ENCODE measurements at regions not wholly inside any gene's neighbourhood (a gene's known extent, or its start where the extent isn't known, plus 50 kb on each side); places are given as distances from the start of the nearest gene placed in this dataset.
"Not testable (repeated sequence)": the region's sequence is repeated elsewhere in the genome, so short reads cannot be mapped to it uniquely, and the experiment has no call there.

DNA sequence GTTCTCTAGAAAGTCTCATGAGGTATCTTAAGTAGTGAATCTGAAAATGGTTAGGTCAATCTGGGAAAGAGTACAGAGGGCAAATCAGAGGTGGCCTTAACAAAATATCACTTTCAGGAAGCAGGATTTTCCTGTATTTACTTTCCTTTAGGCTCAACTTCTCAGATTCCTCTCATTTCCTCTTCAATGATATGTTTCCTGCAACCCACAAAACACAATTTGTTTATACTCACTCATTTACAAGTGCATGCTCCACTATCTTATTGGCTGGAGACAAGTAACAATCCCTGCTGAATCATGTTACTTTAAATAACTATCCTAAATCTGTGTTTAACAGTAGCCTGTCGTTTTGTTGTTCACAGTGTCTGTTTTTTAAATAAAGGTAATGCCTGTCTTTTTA is 228.1 kb downstream of the DSC3 start:
- no peak for DNase-seq

DNA sequence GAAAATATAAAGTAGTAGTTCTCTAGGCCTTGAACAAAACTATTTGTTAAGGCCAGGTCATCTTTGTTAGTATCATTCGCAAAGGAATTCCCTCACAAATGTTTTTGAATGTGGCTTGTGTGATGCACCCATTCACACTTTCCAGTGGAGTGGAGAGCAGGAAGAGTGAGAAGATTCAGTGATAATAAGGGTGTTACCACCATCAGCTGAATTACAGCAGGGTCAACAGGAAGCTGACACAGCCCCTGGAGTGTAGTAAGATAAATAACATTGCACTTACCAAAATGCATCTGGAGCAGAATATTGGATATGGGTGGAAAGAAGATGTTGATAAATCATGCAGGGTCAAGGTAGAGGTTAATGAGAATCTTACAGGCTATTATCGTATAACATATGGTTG is 231.0 kb downstream of the DSC3 start:
- DNase-seq = no peak

DNA sequence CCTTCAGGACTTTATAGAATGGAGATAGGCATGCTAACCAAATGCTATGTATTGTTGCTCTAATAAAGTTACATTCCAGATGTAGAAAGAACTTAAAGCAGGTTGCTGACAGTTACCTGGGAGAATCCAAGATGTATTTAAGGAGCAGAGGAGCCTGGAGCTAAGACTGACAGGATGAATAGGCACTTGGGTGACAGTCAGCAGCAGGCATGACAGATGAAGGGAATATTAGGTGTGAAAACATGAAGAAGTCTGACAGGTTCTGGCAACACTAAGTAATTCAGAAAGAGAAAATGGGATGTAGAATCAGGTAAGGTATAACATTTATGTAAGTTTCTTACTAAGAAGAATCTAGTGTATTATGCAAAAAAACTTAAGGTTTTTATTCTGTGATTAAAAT is 232.0 kb downstream of the DSC3 start:
- DNase-seq = no peak

DNA sequence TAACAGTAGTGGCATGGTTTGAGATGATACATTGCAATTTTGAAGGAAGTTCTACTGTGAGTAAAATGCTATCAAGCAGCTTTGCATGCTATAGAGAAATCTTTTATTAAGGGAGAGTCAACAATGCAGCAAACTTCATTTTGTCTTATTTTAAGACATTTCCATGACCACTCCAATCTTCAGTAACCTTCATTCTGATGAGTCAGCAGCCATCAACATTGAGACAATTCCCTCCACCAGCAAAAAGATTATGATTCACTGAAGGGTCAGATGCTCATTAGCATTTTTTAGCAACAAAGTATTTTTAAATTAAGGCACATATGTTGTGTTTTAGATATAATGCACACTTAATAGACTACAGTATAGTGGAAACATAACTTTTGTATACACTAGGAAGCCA is 235.7 kb downstream of the DSC3 start:
- no peak for DNase-seq

DNA sequence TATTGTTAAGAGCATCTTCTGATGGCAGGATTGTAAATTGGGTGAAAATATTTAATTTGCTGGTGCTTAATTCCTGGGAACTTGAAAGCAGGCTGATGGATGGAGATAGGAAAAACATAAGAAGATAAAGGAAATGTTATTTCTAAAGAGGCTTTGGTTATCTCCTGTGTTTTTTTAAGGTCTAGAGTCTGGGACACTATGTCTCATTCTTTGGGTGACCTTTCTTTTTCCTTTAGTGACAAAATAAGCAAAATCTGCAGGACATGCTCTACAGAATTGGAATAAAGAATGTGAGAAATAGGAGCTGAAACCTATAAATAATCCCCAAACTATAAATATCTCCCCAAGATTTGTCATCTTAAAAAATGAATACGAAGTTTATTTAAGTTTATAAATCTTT is 241.7 kb downstream of the DSC3 start:
- no peak for DNase-seq

DNA sequence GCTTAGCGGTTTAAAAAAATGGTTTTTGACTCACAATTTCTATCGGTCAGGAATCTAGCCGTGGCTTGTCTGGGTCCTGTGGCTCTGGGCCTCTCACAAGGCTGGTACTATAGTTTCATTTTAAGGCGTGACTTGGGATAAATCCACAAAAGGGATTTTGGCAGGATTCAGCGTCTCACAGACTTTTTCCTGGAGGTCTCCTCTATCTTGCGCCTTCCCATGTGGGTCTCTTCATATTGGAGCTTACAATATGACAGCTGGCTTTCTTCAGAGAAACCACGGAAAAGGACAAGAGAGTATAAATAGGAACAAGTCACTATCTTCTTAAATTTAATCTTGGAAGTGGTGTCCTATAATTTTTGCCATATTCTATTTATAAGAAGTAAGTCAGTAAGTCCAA is 250.5 kb downstream of the DSC3 start:
- DNase-seq = no peak

DNA sequence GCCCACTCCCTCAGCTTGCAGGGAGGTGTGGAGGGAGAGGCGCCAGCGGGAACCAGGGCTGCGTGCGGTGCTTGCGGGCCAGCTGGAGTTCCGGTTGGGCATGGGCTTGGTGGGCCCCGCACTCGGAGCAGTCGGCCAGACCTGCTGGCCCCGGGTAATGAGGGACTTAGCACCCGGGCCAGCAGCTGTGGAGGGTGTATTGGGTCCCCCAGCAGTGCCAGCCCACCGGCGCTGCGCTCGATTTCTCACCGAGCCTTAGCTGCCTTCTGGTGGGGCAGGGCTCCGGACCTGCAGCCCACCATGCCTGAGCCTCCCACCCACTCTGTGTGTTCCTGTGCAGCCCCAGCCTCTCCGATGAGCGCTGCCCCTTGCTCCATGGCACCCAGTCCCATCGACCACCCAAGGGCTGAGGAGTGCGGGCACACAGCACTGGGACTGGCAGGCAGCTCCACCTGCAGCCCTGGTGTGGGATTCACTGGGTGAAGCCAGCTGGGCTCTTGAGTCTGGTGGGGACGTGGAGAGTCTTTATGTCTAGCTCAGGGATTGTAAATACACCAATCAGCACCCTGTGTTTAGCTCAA is 254.0 kb downstream of the DSC3 start:
- not testable (repeated sequence) for DNase-seq

DNA sequence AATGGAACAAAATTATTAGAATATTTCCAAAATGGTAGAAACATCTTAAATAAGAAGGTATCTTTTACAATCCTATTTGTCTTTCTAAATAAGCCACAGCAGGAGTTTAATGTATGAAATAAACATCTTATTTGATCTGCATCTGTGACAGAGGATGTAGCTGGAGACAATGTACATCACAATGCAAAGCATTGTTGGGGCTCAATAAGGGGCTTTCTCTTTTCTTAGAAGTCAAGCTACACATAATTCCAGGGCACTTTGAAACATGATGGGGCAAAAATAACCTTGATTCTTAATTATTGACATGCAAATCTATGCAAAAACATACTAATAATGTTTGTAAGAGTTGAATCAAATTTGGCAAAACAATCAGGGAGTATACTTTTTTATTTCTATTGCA is 255.1 kb downstream of the DSC3 start:
- no peak for DNase-seq

DNA sequence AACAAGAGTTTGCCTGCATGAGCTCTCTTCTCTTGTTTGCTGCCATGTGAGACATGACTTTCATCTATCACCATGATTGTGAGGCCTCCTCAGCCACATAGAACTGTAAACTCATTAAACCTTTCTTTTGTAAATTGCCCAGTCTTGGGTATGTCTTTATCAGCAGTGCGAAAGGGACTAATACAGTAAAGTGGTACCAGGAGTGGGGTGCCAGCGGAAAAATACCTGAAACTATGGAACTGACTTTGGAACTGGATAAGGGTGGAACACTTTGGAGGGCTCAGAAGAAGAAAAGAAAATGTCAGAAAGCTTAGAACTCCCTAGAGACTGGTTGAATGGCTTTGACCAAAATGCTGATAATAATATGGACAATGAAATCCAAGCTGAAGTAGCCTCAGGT is 260.9 kb downstream of the DSC3 start:
- DNase-seq = no peak

DNA sequence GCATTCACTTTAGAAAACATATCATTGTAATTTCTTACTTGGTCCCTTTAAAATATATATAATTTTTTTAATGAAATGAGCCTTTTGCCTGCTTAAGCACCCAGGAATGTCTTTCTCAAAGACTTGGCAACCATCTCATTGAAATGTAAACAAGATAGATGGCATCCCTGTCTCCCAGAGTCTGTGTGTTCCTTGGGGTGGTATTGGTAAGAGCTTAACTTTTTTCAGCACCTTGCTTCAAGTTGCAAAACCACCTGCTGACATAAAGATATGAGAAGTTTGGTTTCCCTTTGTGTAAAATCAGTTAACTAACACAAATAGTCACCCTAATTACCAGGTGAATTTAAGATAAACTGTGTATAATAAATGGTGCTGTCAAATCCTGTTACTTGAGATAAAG is 266.9 kb downstream of the DSC3 start:
- no peak for DNase-seq

DNA sequence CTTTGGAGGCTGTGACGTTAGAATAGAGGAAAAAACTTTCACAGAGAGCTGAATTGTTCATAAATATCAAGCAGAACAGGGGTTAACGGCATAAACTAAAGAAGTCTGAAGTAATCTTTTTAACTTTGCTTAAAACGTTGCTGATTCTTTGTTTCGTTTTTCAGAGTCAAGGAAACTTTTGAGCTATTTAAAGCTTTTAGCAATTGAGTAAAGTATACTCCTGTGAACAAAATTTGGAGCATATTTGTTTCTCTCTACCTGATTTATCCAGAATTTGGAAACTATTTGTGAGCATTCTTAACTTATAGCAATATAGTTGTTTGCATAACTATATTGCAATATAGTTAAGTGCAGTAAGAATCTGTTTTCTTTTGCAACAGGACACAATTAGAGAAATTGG is 270.4 kb downstream of the DSC3 start:
- not testable (repeated sequence) for DNase-seq

DNA sequence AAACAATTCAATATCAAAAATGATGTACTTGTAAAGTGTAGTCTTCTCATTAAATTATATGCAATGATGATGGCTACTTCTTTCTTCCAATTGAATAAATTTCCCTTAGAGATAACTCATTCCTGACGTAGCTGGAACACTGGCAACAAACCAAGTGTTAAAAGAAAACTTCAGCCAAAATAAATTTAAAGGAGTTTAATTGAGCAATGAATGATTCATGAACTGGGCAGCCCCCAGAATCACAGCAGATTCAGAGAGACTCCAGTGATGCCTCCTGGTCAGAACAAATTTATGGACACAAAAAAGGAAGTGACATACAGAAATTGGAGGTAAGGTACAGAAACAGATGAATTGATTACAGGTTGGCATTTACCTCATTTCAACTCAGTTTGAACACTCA is 276.5 kb downstream of the DSC3 start:
- no peak for DNase-seq

DNA sequence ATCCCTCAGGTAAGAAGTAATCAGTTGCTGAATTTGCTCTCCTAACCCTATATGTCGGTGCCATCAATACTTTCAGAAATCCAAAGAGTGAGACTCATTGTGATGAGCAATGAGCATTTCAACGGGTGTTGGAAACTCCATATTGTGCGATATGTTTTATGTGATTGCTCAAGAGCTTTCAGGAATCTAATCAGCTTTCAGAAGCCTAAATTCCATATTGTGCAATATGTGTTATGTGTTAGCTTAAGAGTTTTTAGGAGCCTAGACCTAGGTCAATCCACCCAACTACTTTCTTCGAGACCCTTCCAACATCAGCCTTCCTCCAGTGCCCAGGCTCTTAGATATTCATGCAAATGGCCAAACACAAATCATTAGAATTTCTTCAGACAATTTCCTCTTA is 277.3 kb downstream of the DSC3 start:
- no peak for DNase-seq

DNA sequence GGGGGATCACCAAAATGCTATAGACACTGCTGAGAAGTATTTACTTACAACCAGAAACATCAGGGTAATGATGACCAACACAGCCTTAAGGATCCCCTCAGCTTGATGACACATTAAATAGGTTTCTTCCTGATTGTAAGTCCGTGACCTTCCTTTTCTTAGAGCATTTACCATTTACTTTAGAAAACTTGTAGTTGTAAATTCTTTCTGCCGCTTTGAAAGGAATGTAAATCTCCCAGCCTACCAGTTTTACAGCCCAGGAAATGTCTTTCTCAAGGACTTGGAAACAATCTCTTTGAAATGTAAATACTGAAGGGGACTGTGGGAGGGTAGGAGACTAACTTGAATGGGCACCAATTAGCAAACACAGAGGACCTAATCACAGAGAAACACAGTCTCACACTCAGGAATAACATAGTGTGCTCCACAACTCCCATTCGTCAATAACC is 278.6 kb downstream of the DSC3 start:
- DNase-seq = no peak

DNA sequence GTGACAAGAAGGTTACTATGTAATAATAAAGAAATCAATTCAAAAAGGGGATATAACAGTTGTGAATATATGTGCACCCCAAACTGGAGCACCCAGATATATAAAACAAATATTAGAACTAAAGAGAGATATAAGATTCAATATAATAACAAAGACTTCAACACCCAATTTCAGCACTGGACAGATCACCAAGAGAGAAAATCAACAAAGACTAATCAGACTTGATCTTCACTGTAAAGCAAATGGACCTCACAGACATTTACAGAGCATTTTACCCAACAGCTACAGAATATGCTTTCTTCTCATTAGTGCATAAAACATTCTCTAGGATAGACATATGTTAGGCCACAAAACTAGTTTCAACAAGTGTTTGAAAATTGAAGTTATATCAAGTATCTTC is 287.7 kb downstream of the DSC3 start:
- no peak for DNase-seq

DNA sequence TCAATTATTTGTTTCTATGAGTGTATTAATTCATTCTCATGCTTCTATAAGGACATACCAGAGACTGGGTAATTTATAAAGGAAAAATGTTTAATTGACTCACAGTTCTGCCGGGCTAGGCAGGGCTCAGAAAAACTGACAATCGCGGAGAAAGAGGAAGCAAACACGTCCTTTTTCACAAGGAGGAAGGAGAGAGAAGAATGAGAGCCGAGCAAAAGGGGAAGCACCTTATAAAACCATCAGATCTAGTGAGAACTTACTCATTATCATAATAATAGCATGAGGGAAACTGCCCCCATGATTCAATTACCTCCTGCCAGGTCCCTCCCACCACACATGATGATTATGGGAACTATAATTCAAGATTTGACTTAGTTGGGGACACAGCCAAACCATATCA is 294.0 kb downstream of the DSC3 start:
- no peak for DNase-seq

DNA sequence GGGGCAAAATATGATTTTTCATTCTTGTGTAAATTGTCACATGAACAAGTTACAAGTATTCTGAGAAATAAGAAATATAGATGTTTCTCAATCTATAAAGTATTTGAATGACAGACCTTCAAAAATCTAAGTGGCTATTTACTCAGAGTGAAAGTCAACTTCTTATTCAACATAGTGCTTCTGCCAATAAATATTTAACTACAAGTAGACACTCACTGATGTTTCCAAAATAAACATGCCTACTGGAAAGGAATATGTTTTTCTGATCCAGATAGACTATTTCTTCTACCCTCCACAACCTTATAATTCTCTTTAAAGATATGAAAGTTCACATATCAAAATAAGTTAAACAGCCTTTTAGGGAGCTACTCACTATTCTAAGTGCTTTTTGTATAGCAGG is 296.3 kb downstream of the DSC3 start:
- no peak for DNase-seq

DNA sequence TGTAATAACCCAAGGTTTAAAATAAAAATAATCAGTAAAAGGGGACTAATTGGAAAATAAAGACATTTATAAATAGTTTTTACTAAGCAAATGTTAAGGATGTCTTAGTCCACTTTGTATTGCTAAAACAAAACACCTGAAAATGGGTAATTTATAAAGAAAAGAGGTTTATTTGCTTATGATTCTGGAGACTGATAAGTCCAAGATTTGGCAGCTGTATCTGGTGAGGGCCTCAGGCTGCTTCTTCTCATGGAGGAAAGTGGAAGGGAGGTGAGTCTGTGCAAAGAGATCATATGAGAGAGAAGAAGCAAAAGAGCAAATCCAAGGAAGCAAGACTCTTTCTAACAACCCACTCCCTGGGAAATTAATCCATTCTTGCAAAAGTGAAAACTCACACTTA is 299.5 kb downstream of the DSC3 start:
- no peak for DNase-seq

DNA sequence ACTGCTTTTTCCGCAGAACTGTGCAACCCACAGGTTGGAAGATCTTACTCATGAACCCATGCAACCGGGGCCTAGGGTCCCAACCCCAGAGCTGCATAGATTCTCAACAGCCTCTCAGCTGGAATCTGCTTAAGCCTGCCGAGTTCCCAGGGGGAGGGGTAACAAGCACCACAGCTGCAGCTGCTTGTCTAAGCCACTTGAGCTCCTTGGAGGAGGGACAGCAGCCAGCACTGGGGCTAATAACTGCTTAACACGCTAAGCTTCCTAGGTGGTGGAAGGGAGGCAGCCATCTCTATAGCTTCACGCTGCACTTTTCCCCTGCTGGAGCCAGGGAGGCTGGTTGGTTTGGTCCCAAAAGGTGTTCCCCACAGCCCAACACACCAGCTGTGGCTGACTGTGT is 311.6 kb downstream of the DSC3 start:
- no peak for DNase-seq

DNA sequence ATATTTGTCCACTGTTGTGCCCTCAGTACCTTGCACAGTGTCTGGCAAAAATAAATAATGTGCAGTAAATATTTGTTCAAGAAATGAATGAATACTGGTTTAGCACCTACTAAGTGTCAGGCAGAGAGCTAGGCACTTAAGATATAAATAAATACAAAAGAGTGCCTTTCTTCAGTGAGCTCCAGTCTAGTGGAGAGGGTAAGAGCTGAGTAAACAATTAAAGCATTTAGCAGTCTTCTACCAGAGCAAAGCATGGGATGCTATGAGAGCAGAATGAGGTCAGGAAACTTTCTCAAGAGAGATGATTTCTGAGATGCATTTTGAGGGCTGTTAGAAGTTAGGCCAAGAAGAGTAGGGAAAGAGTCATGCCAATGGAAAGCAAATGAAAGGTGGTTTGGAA is 314.7 kb downstream of the DSC3 start:
- DNase-seq = no peak

DNA sequence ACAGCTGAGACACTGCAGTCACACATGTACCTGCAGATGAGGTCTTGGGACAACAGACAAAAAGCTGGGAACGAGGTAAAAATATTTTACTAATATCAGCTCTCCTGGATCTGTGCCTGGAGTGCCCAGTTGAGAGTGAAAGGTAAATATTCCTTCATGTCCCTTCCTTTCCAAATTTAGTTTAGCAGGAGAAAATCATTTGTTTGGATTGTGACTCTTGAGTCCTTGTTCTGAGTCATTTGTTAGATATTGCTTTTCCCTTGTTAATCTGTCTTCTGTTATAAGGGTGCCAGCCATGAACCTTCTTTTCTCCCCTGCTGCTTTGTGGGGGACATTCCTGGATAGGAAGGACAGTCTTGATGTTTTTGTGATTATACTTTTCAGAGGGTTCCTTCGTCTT is 329.2 kb downstream of the DSC3 start:
- DNase-seq = no peak

DNA sequence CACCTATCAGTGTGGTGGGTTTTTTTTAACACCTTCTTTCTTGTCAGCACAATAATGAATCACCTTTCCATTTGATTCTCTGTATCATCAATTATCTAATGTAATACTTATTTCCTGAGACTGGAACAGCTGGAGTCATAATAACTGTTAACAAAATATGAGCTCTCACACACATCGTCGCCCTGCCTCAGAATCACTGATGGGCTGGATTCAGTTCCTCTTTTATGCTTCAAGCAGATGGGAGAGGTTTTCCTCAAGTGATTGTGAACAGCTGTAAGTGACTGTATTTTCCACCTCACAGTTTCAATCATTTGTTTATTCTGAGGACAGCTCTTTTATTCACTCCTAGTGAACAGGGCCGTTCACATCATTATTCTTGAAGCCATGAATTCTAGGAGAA is 330.2 kb downstream of the DSC3 start:
- no peak for DNase-seq

DNA sequence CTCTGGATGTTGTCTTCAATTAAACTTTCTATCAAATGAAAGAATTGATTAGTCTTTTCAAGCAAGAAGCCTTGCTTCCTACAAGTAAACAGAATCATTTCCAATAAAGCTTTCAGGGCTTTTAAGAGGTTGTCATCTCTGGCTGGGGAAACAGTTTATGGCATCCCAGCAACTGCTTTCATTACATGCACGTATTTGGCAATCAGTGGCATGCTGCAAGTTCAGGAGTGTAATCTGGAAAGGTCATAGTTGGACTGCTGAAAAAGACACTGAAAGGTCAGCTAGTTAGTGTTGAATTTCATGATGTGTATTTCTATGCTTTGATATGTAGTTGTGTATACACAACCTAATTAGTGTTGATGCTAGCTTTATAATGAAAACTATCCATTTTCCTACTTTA is 332.9 kb downstream of the DSC3 start:
- no peak for DNase-seq

DNA sequence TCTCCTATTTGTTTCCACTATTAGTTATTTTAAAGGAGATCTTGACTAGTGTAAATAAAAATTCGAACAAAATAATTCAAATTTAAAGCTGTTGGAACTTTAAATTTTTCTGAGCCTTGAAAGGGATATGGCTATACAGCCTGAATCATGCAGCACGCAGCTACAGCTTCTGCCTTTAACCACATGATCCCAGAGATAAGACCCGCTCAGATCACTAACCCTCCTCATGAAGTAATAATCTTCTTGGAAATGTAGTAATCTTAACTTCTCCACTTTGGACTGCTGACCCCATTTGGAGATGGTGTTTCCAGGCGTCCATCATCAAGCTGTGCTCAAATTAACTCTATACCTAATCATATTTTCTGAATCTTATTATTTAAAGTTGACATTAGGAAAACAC is 336.6 kb downstream of the DSC3 start:
- no peak for DNase-seq

DNA sequence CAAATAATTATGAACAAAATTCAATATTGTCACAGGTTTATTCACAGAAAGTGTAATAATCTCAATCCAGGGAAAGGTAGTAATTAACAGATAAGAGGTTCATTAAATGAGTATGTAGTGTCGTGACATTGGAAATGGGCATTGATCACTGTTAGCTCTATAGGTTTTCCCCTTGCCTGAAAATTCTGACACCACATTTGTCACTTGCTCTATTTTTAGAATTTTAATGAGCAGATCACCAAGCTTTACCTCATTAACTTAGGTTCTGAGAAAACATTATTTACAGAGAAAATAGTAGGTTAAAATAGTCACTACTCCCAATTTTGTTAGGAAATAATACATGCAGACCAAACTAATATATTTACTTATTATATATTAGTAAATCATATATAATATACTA is 344.0 kb downstream of the DSC3 start:
- no peak for DNase-seq

DNA sequence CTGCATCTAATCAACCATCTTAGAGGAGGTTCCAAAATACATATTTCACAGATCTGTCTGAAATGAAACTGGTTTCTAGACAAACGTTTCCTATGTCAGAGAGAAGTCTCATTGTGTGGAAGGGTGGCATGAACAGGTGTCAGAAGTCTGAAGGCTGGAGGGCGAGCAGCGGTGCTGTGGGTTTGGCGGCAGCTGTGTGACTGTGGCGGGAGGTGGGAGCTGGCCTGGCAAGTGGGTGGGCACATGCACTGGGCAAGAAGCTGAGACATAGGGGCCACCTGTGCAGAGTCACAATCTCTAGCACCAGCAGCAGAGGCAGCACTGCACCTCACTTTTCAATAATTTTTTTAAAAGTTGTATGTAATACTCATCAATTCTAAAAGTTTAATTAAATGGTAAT is 346.3 kb downstream of the DSC3 start:
- no peak for DNase-seq
